Activated CD4-positive, alpha-beta T cell treated with anti-CD3 and anti-CD28 coated beads, Interleukin-10, Interleukin-2, amounts not matched to agents 100 ng/mL and 50 ng/mL, durations not matched to agents 16 hours and 8 hours (primary cell): ENCODE measurements at regions not wholly inside any gene's neighbourhood (a gene's known extent, or its start where the extent isn't known, plus 50 kb on each side); places are given as distances from the start of the nearest gene placed in this dataset.
"Not testable (repeated sequence)": the region's sequence is repeated elsewhere in the genome, so short reads cannot be mapped to it uniquely, and the experiment has no call there.

Source experiments
- DNase-seq: peaks from one replicate; pipeline ENCODE4 v3.0.0-alpha.2; 2020

DNA sequence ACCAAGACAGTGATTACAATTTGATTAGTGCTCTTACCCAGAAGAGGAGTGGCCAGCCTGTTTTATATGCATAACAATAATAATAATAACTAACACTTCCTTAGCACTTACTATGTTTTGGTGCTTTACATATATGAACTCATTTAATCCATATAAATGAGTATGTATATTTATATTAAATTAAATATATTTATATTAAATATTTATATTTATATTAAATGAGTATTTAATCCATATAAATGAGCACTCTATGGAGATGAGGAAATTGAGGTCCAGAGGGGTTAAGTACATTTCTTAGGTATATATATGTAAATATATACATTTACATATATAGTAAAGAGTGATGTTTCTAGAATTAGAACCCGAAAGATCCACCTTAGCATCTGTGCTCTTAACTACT is 673.9 kb upstream of the ACVR2A start:
- DNase-seq = no peak

GRCh38 chr2:147165697-147166382 is 679.0 kb upstream of the ACVR2A start:
- DNase-seq = no peak

DNA sequence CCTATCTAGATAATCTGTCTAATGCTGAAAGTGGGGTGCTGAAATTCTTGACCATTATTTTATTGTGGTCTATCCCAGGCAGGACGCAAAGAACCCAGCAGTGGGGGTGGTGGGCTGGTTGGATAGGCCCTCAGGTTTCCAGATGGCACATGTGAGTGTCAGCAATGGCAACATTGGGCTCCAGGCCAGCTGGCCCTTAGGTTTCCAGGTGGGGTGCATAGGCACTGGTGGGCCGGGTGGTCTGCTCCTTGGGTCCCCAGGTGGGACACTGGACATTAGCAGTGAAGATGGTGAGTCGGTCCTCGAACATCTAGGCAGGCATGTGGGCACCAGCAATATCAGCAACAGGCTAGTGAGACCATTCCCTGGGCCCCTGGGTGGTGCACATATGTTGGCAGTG is 680.3 kb upstream of the ACVR2A start:
- no peak for DNase-seq

- no peak for DNase-seq
These were observed 683.1 kb upstream of the ACVR2A start for GRCh38 chr2:147161746-147162145.

DNA sequence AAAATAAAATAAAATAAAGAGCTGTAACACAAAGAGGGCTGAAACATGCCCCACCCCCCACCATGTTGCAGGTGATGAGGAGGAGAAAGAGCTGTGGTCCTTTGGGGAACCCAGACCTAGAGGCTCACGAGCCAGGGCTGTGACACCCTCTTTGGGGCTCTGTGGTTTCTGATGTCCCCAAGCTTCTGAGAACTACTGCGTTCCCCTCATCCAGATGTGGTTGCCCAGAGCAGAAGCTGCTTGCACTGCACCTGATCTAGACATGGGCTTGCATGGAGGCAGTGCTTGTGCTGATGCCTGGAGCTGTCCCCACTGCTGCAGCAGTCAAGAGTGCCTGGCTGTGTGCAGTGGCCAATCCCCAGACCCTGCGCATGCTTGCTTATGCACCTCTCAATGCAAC is 687.9 kb upstream of the ACVR2A start:
- DNase-seq = no peak

DNA sequence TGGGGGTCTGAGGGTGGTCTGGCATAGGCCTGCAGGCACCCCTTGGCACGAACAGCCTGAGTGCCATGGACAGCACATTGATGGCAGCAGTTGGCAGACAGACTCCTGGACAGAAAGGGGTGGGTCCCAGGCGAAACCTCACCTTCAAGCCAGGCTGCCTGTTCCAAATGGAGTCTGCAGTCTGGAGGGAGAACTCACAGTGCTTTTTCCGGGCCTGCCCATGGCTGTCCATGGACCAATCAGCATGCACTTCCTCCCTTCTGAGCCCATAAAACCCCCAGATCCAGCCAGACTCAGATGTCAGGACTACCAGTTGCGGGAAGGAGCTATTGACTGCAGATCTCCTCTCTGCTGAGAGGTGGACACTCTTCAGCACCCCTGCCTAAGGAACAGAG is 694.6 kb upstream of the ACVR2A start:
- no peak for DNase-seq

GRCh38 chr2:147149575-147150240 is 695.1 kb upstream of the ACVR2A start:
- DNase-seq = no peak

GRCh38 chr2:147147802-147148201 is 697.0 kb upstream of the ACVR2A start:
- no peak for DNase-seq

DNA sequence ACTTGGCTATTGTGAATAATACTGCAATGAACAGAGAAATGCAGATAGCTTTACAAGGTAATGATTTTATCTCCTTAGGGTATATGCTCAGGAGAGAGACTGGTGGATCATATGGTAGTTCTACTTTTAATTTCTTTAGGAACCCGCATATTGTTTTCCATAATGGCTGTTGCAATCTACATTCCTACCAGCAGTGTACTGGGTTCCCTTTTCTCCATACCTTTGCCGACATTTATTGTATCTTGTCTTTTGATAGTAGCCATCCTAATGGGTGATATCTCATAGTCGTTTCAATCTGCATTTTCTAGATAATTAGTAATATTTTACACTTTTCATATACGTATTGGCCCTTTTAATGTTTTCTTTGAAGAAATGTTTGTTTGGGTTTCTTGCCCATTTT is 702.9 kb upstream of the ACVR2A start:
- DNase-seq = no peak

DNA sequence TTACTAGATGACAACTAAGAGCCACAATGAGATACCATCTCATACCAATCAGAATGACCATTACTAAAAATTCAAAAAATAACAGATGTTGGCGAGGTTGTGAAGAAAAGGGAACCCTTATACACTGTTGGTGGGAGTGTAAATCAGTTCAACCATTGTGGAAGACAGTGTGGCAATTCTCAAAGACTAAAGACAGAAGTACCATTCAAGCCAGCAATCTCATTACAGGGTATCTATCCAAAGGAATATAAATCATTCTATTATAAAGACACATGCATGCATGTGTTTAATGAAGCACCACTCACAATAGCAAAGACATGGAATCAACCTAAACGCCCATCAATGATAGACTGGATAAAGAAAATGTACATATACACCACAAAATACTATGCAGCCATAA is 705.1 kb upstream of the ACVR2A start:
- DNase-seq = not testable (repeated sequence)

DNA sequence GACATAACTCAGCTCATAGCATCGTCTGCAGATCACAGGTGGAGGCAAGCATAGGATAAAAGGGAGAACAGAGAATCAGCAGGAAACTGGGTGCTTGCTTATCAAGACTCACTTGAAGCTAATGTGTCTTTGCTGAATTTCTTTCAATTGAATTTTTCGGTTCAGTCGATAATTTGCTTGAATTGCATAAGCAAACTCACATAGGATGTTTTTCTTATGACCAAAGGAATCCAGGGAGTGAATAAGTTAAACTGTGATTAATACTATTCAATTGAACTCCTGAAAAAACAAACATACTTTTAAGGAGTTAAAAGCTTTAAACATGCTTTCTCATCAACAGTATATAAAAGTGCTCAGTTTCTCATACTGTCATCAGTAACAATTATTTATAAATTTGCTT is 707.1 kb upstream of the ACVR2A start:
- DNase-seq = no peak

DNA sequence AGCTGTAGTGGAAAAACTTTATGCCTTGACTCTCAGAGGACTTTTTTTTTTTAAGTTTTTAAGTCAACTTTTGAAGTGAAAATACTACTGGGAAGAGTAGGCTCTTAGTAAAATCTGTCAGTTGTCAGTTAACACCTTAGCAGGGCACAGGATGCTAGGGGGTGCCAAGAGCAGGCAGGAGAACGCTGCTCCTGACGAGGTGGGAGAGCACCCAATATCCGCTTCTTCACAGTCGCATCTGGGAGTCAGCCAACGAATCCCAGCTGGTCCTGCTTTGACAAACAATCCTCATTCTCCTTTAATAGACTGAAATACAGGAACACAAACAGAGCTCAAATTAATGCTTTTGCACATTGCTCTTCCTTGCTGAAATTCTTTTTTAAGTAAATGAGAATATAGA is 709.5 kb upstream of the ACVR2A start:
- DNase-seq = no peak

GRCh38 chr2:147133286-147133908 is 711.4 kb upstream of the ACVR2A start:
- no peak for DNase-seq

DNA sequence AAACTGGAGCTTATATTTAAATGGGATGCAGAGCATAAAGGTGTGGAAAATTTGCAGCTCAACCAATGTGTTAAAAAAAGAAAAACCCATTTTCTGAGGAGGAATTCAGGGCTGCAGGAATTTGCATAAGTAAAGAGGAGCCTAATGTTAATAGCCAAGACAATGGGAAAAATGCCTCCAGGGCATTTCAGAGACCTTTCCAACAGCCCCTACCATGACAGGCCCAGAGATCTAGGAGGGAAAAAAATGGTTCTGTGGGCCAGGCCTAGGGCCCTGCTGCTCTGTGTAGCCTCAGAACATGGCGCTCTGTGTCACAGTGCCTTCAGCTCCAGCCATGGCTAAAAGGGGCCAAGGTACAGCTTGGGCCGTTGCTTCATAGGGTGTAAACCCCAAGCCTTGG is 719.7 kb upstream of the ACVR2A start:
- no peak for DNase-seq

GRCh38 chr2:147122944-147123343 is 721.9 kb upstream of the ACVR2A start:
- no peak for DNase-seq

DNA sequence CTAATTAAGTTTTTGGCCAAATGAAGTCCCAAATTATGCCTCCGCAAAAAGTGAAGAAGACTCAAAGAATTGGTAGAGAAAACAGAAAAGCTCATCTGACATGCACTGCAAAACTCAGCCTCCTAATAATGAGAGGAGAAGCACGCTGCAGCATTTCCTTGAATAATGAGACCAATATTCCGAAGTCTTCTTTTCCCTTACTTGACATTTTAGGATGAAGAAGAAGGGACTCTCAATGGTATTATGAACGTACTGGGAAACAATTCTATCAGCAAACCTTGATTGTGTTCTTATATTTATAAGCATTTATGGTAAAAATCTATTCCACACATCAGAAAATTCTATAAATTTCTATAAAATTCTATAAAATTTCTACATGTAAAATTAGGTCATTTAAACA is 733.9 kb upstream of the ACVR2A start:
- DNase-seq = no peak

- DNase-seq = no peak
These were observed 734.5 kb upstream of the ACVR2A start for GRCh38 chr2:147110317-147110716.

DNA sequence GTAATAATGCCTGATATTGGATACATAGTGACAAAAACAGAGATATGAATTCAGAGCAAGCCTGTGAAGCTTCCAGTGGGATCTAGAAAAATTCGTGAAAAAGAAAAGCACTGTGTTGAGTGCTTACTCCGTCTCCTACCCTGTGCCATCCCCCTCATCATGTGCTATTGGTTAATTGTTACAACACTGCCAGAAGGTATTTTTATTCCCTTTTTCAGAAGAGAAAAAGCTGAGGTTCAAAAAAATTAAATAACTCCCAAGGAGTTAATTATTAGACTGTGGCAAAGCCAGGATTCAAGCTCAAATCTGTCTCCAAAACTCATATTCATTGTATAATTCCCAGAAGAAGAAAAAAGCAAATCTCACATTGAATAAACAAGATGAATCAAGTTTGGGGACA is 735.5 kb upstream of the ACVR2A start:
- no peak for DNase-seq

DNA sequence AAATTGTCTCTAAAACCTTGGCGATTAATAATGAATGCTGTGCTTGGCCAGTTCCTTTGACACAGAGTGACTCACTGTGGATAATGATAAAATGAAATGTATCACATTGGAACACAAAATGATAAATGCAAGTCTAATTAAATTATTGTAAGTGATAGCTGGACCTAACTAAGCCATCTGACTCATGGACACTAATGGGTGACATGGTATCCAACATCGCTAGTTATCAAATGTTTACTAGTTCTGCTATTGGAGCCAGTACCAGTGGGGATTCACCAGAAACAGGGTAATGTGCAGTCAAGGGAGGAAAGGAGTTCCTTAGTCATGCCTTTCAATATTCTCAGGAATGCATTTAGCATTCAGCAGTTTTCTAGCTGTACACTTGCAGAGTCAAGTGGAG is 736.3 kb upstream of the ACVR2A start:
- DNase-seq = no peak

DNA sequence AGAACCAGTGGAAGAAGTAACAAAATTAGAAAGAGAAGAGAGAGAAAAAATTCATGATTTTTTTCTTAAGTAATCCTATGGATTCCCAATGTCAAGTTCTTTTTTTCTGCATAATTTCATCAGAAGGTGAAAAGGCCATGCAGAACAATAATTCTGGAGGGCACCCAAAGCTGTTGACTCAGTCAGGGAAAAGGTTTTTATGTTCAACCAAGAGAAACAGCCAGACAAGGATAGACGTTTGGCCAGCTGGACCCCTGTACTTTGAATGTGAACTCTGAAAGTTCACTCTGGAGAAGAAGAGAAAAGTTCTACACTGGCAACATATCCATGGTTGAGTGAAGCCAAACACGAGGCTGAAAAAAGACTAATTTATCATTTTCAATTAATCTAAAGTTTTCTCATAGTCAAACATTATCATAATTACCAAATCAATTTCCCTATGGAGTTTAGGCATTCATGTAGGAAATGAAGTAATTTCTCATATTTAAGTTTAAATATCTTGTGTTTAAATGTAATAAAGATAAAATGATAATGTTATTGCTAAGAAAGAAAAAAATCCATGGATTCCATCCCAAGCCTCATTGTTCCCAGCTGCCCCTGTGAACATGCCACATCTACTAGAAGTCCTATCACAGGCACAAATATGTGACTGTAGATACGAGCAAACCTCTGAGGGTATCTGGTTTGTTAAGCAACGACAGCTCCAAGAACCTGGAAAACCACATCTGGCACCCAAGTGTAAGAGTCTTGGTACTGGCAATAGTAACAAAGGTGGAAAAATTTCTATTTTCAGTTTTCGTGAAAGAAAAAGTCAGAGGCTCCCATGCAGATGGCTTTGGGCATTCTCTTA is 742.7 kb upstream of the ACVR2A start:
- DNase-seq = no peak

- no peak for DNase-seq
These were observed 744.3 kb upstream of the ACVR2A start for GRCh38 chr2:147100406-147101035.

DNA sequence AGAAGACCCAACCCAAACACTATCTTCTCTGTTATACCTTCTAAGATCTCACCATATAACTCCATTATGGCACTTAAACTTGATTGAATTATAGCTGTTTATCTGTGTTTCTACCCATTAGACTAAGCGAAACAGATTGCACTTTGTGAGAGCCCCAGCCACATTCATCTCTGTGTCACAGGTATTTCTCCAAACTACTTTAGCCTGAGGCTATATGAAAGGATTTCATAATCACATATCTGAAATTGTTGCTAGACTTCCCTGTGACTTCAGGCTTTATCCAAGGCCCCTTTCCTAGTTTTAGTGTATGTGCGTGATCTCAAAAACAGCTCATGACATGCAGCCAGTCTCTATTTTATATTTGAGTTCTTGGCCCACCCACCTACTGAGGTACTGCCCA is 745.0 kb upstream of the ACVR2A start:
- no peak for DNase-seq

- no peak for DNase-seq
These were observed 745.9 kb upstream of the ACVR2A start for GRCh38 chr2:147098940-147099339.
